GF-D8 (cell line): ENCODE measurements at regions not wholly inside any gene's neighbourhood (a gene's known extent, or its start where the extent isn't known, plus 50 kb on each side); places are given as distances from the start of the nearest gene placed in this dataset.
"Not testable (repeated sequence)": the region's sequence is repeated elsewhere in the genome, so short reads cannot be mapped to it uniquely, and the experiment has no call there.

Experiments
- DNase-seq: peaks from one replicate; lab custom pipeline; 2025; lab: John Stamatoyannopoulos, UW

GRCh38 chr1:118461154-118461553 lies 276.1 kb upstream of the SPAG17 start:
- no peak for DNase-seq

GRCh38 chr1:118459871-118460270 lies 274.8 kb upstream of the SPAG17 start:
- no peak for DNase-seq

- not testable (repeated sequence) for DNase-seq
Measured at GRCh38 chr1:118453856-118454255, 268.8 kb upstream of the SPAG17 start.

GRCh38 chr1:118445156-118445555 lies 260.1 kb upstream of the SPAG17 start:
- DNase-seq, result no peak

GRCh38 chr1:118442214-118442613 lies 257.2 kb upstream of the SPAG17 start:
- DNase-seq, result no peak

GRCh38 chr1:118437664-118438063 lies 252.6 kb upstream of the SPAG17 start:
- DNase-seq, result no peak

GRCh38 chr1:118429856-118430255 lies 244.8 kb upstream of the SPAG17 start:
- no peak for DNase-seq

- no peak for DNase-seq
Measured at GRCh38 chr1:118421868-118422350, 236.9 kb upstream of the SPAG17 start.

GRCh38 chr1:118404024-118404423 lies 219.0 kb upstream of the SPAG17 start:
- no peak for DNase-seq

GRCh38 chr1:118397496-118397859 lies 212.4 kb upstream of the SPAG17 start:
- no peak for DNase-seq

GRCh38 chr1:118396829-118397495 lies 211.9 kb upstream of the SPAG17 start:
- DNase-seq, result no peak

GRCh38 chr1:118396279-118396678 lies 211.3 kb upstream of the SPAG17 start:
- DNase-seq, result no peak

- no peak for DNase-seq
Measured at GRCh38 chr1:118395430-118395991, 210.5 kb upstream of the SPAG17 start.

- DNase-seq, result no peak
Measured at GRCh38 chr1:118390955-118391354, 205.9 kb upstream of the SPAG17 start.

GRCh38 chr1:118388301-118388959 lies 203.4 kb upstream of the SPAG17 start:
- no peak for DNase-seq

GRCh38 chr1:118381197-118381869 lies 196.3 kb upstream of the SPAG17 start:
- DNase-seq, result no peak

GRCh38 chr1:118377183-118377582 lies 192.2 kb upstream of the SPAG17 start:
- DNase-seq, result not testable (repeated sequence)

- no peak for DNase-seq
Measured at GRCh38 chr1:118371612-118372011, 186.6 kb upstream of the SPAG17 start.

- no peak for DNase-seq
Measured at GRCh38 chr1:118370861-118371260, 185.8 kb upstream of the SPAG17 start.

GRCh38 chr1:118366286-118366685 lies 181.3 kb upstream of the SPAG17 start:
- no peak for DNase-seq

GRCh38 chr1:118364882-118365281 lies 179.9 kb upstream of the SPAG17 start:
- DNase-seq, result no peak

GRCh38 chr1:118363396-118363795 lies 178.4 kb upstream of the SPAG17 start:
- DNase-seq, result no peak

GRCh38 chr1:118360817-118361216 lies 175.8 kb upstream of the SPAG17 start:
- no peak for DNase-seq
